Caco-2 (cell line): ENCODE measurements at regions not wholly inside any gene's neighbourhood (a gene's known extent, or its start where the extent isn't known, plus 50 kb on each side); places are given as distances from the start of the nearest gene placed in this dataset.

Experiments
- BruUV-seq: library from RNA; stranded (reverse); fragments of 400-500 nt; replicated peaks from 2 replicates; lab custom pipeline; 2021; lab: Mats Ljungman, UMichigan
- CTCF ChIA-PET: fragments of 300-600 bp; sonication (Branson Sonifier 250); formaldehyde crosslinking; loops from one replicate; lab custom pipeline; 2022; ENCODE audit warnings: antibody characterized with exemption; lab: Charles Lee
- POLR2A ChIA-PET: fragments of 300-600 bp; sonication (Branson Sonifier 250); formaldehyde crosslinking; loops from one replicate; lab custom pipeline; 2022; ENCODE audit warnings: antibody characterized with exemption; lab: Charles Lee
- DNase-seq, 2 experiments: peaks; one replicate each; pipeline versions ENCODE4 v3.0.0 to v3.0.0-alpha.2; 2020 to 2022
- H3K27me3 ChIP-seq: replicated peaks from 2 replicates; pipeline ENCODE4 v1.6.0; 2011; ENCODE audit warnings: low read length; ENCODE audit not compliant: control insufficient read depth, insufficient read depth
- H3K36me3 ChIP-seq: 2 replicates; pipeline ENCODE4 v1.5.1; 2011; ENCODE audit warnings: low read length; ENCODE audit not compliant: control insufficient read depth, insufficient read depth
- H3K4me1 ChIP-seq: fragments of 250-450 bp; sonication (Bioruptor Pico); 2 replicates; pipeline ENCODE4 v1.5.1; 2020; ENCODE audit warnings: mild to moderate bottlenecking
- H3K4me3 ChIP-seq: 2 replicates; pipeline ENCODE4 v1.5.1; 2011; ENCODE audit warnings: low read depth, mild to moderate bottlenecking, control low read depth, low read length
- H3K9me3 ChIP-seq: fragments of 250-450 bp; sonication (Bioruptor Pico); 2 replicates; pipeline ENCODE4 v1.5.1; 2020; ENCODE audit warnings: mild to moderate bottlenecking, moderate library complexity
- H3K27ac Mint-ChIP-seq: one replicate; pipeline ENCODE4 v1.8.0; 2022; ENCODE audit warnings: mixed read lengths; ENCODE audit not compliant: unreplicated experiment
- H3K27me3 Mint-ChIP-seq: one replicate; pipeline ENCODE4 v1.8.0; 2022; ENCODE audit warnings: mixed read lengths; ENCODE audit not compliant: insufficient read depth, unreplicated experiment
- H3K36me3 Mint-ChIP-seq: one replicate; pipeline ENCODE4 v1.8.0; 2022; ENCODE audit warnings: mild to moderate bottlenecking, mixed read lengths; ENCODE audit not compliant: insufficient read depth, unreplicated experiment
- H3K4me1 Mint-ChIP-seq: one replicate; pipeline ENCODE4 v1.8.0; 2022; ENCODE audit warnings: low read depth, mixed read lengths; ENCODE audit not compliant: unreplicated experiment
- H3K4me3 Mint-ChIP-seq: one replicate; pipeline ENCODE4 v1.8.0; 2022; ENCODE audit warnings: mild to moderate bottlenecking, moderate library complexity, mixed read lengths; ENCODE audit not compliant: unreplicated experiment
- H3K9me3 Mint-ChIP-seq: one replicate; pipeline ENCODE4 v1.8.0; 2022; ENCODE audit warnings: mixed read lengths; ENCODE audit not compliant: unreplicated experiment
- intact Hi-C: fragments of 100-400 bp; cut with micrococcal nuclease; formaldehyde crosslinking; loops from one replicate; pipeline ENCODE4 v1.10.0; 2022; ENCODE audit not compliant: unreplicated experiment
- TF ChIP-seq, protein P1 (sequence below), 2 experiments: fragments of 200-600 bp in 1 of 2; IDR thresholded peaks; 1 replicate in 1 of 2; 2 replicates in 1 of 2; pipeline versions ENCODE4 v1.5.1 to v1.8.0; 2011 to 2022; ENCODE audit warnings: antibody characterized with exemption in 1 of 2, control low read depth in 1 of 2, inconsistent platforms in 1 of 2, low read depth in 1 of 2, low read length in 1 of 2, mild to moderate bottlenecking in 1 of 2, moderate library complexity in 1 of 2; ENCODE audit not compliant: insufficient read depth in 1 of 2, severe bottlenecking in 1 of 2, unreplicated experiment in 1 of 2

- Histone ChIP-seq H3K27me3 (no peaks in the 10 kb centered on the region), H3K9me3 (no peaks in the 10 kb centered on the region), H3K4me3 (no peak overlapping the region), H3K4me1 (no peaks in the 10 kb centered on the region), H3K36me3 (no peaks in the 10 kb centered on the region)
- DNase-seq = no peak
- no peaks in the 10 kb centered on the region for H3K9me3 Mint-ChIP-seq
- no peaks in the 10 kb centered on the region for H3K27me3 Mint-ChIP-seq
- TF ChIP-seq, protein P1, sequence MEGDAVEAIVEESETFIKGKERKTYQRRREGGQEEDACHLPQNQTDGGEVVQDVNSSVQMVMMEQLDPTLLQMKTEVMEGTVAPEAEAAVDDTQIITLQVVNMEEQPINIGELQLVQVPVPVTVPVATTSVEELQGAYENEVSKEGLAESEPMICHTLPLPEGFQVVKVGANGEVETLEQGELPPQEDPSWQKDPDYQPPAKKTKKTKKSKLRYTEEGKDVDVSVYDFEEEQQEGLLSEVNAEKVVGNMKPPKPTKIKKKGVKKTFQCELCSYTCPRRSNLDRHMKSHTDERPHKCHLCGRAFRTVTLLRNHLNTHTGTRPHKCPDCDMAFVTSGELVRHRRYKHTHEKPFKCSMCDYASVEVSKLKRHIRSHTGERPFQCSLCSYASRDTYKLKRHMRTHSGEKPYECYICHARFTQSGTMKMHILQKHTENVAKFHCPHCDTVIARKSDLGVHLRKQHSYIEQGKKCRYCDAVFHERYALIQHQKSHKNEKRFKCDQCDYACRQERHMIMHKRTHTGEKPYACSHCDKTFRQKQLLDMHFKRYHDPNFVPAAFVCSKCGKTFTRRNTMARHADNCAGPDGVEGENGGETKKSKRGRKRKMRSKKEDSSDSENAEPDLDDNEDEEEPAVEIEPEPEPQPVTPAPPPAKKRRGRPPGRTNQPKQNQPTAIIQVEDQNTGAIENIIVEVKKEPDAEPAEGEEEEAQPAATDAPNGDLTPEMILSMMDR (IDR thresholded peaks at IDR 0.05; ENCODE audit: insufficient read depth in 1 of 2, low read depth in 1 of 2, low read length in 1 of 2, severe bottlenecking in 1 of 2, unreplicated experiment in 1 of 2) = no peak
- no peak overlapping the region for H3K27ac Mint-ChIP-seq
- CTCF ChIA-PET = no interaction called here
- H3K36me3 Mint-ChIP-seq = no peaks in the 10 kb centered on the region
- POLR2A ChIA-PET = no interaction called here
- intact Hi-C loops = no loop called here
- no peak overlapping the region for H3K4me3 Mint-ChIP-seq
- H3K4me1 Mint-ChIP-seq = no peaks in the 10 kb centered on the region
- BruUV-seq = no TSS peak
Observed at GRCh38 chr4:125492957-125493356, 178.2 kb downstream of the FAT4 start.

- Histone ChIP-seq H3K9me3 (no peaks in the 10 kb centered on the region), H3K4me3 (no peak overlapping the region), H3K4me1 (no peaks in the 10 kb centered on the region), H3K27me3 (no peaks in the 10 kb centered on the region), H3K36me3 (no peaks in the 10 kb centered on the region)
- H3K27ac Mint-ChIP-seq = no peak overlapping the region
- ChIA-PET POLR2A (no interaction called here), CTCF (no interaction called here)
- no peaks in the 10 kb centered on the region for H3K4me1 Mint-ChIP-seq
- H3K27me3 Mint-ChIP-seq = no peaks in the 10 kb centered on the region
- intact Hi-C loops = no loop called here
- no TSS peak for BruUV-seq
- no peak for DNase-seq
- no peaks in the 10 kb centered on the region for H3K36me3 Mint-ChIP-seq
- no peaks in the 10 kb centered on the region for H3K9me3 Mint-ChIP-seq
- TF ChIP-seq, protein P1 (IDR thresholded peaks at IDR 0.05; ENCODE audit: insufficient read depth in 1 of 2, low read depth in 1 of 2, low read length in 1 of 2, severe bottlenecking in 1 of 2, unreplicated experiment in 1 of 2) = no peak
- H3K4me3 Mint-ChIP-seq = no peak overlapping the region
Observed at GRCh38 chr4:125497861-125498260, 183.1 kb downstream of the FAT4 start.

- CTCF ChIA-PET = no interaction called here
- H3K27me3 Mint-ChIP-seq = no peaks in the 10 kb centered on the region
- no peaks in the 10 kb centered on the region for H3K9me3 Mint-ChIP-seq
- Histone ChIP-seq H3K9me3 (no peaks in the 10 kb centered on the region), H3K4me3 (no peak overlapping the region), H3K36me3 (no peaks in the 10 kb centered on the region), H3K27me3 (no peaks in the 10 kb centered on the region), H3K4me1 (no peaks in the 10 kb centered on the region)
- no peaks in the 10 kb centered on the region for H3K4me1 Mint-ChIP-seq
- DNase-seq = no peak
- POLR2A ChIA-PET = no interaction called here
- no peaks in the 10 kb centered on the region for H3K36me3 Mint-ChIP-seq
- no TSS peak for BruUV-seq
- no peak overlapping the region for H3K27ac Mint-ChIP-seq
- H3K4me3 Mint-ChIP-seq = no peak overlapping the region
- intact Hi-C loops = no loop called here
- TF ChIP-seq, protein P1 (IDR thresholded peaks at IDR 0.05; ENCODE audit: insufficient read depth in 1 of 2, low read depth in 1 of 2, low read length in 1 of 2, severe bottlenecking in 1 of 2, unreplicated experiment in 1 of 2) = no peak
Observed at GRCh38 chr4:125498981-125499380, 184.2 kb downstream of the FAT4 start.
